HG03571 (cell line): ENCODE measurements at regions not wholly inside any gene's neighbourhood (a gene's known extent, or its start where the extent isn't known, plus 50 kb on each side); places are given as distances from the start of the nearest gene placed in this dataset.
"Not testable (repeated sequence)": the region's sequence is repeated elsewhere in the genome, so short reads cannot be mapped to it uniquely, and the experiment has no call there.

Source experiments
- ATAC-seq: cut with Tn5 transposase; IDR thresholded peaks from one replicate; pipeline ENCODE4 v1.9.1; 2021; ENCODE audit not compliant: unreplicated experiment

- ATAC-seq, result no peak
Observed at GRCh38 chr14:22225516-22226140, 363.4 kb downstream of the DAD1 start.

GRCh38 chr14:22221508-22221907 lies 367.5 kb downstream of the DAD1 start:
- no peak for ATAC-seq

- no peak for ATAC-seq
Observed at GRCh38 chr14:22220427-22220826, 368.6 kb downstream of the DAD1 start.

GRCh38 chr14:22218728-22219127 lies 370.3 kb downstream of the DAD1 start:
- ATAC-seq, result no peak

- no peak for ATAC-seq
Observed at GRCh38 chr14:22213120-22213519, 375.9 kb downstream of the DAD1 start.

- no peak for ATAC-seq
Observed at GRCh38 chr14:22210906-22211305, 378.1 kb downstream of the DAD1 start.

GRCh38 chr14:22210026-22210425 lies 379.0 kb downstream of the DAD1 start:
- ATAC-seq, result no peak

GRCh38 chr14:22203036-22203435 lies 386.0 kb downstream of the DAD1 start:
- no peak for ATAC-seq

- ATAC-seq, result no peak
Observed at GRCh38 chr14:22202313-22202712, 386.7 kb downstream of the DAD1 start.

- no peak for ATAC-seq
Observed at GRCh38 chr14:22200977-22201605, 387.9 kb downstream of the DAD1 start.

GRCh38 chr14:22200131-22200530 lies 388.9 kb downstream of the DAD1 start:
- ATAC-seq, result not testable (repeated sequence)

- no peak for ATAC-seq
Observed at GRCh38 chr14:22194664-22195063, 394.4 kb downstream of the DAD1 start.

- no peak for ATAC-seq
Observed at GRCh38 chr14:22190411-22191191, 398.4 kb downstream of the DAD1 start.

GRCh38 chr14:22189881-22190280 lies 399.1 kb downstream of the DAD1 start:
- no peak for ATAC-seq

GRCh38 chr14:22188318-22188717 lies 400.7 kb downstream of the DAD1 start:
- no peak for ATAC-seq

GRCh38 chr14:22185789-22186188 lies 403.2 kb downstream of the DAD1 start:
- no peak for ATAC-seq

- ATAC-seq, result no peak
Observed at GRCh38 chr14:22185191-22185590, 403.8 kb downstream of the DAD1 start.

GRCh38 chr14:22184830-22185168 lies 404.2 kb downstream of the DAD1 start:
- no peak for ATAC-seq

- no peak for ATAC-seq
Observed at GRCh38 chr14:22184157-22184829, 404.7 kb downstream of the DAD1 start.

GRCh38 chr14:22180045-22180444 lies 409.0 kb downstream of the DAD1 start:
- ATAC-seq, result no peak

GRCh38 chr14:22179190-22179589 lies 409.8 kb downstream of the DAD1 start:
- ATAC-seq, result no peak

GRCh38 chr14:22178333-22178839 lies 410.6 kb downstream of the DAD1 start:
- no peak for ATAC-seq
